Right kidney (tissue), 1 donor: ENCODE measurements at regions not wholly inside any gene's neighbourhood (a gene's known extent, or its start where the extent isn't known, plus 50 kb on each side); places are given as distances from the start of the nearest gene placed in this dataset.
"Not testable (repeated sequence)": the region's sequence is repeated elsewhere in the genome, so short reads cannot be mapped to it uniquely, and the experiment has no call there.

Source experiments
- DNase-seq: peaks from one replicate; pipeline ENCODE4 v3.0.0-alpha.2; 2016

GRCh38 chr22:48929276-48929790, 898.3 kb downstream of the BRD1 start:
- DNase-seq: no peak

DNA sequence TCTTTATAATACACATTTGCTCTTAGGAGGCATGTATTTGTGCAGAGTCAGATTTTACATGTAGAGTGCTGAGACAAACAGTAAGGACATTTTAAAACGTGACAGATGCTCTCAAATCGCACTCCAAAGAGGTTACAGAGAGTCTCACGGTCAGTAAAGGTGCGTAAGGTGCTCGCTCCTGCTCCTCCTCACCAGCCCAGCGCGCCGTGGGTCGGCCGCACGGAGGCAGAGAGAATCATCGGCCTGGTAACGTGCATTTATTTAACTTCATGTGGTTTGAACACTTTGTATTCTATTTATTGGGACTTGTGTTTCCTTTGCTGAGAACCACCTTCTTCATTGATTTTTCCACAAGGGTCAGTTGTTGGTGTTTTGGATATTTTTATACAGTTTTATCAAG, 900.1 kb downstream of the BRD1 start:
- DNase-seq: no peak

- DNase-seq: no peak
Observed at GRCh38 chr22:48926643-48927042, 901.0 kb downstream of the BRD1 start.

GRCh38 chr22:48926136-48926535, 901.5 kb downstream of the BRD1 start:
- no peak for DNase-seq

- DNase-seq: no peak
Observed at GRCh38 chr22:48925450-48925849, 902.2 kb downstream of the BRD1 start.

- no peak for DNase-seq
Observed at GRCh38 chr22:48923996-48924395, 903.7 kb downstream of the BRD1 start.

DNA sequence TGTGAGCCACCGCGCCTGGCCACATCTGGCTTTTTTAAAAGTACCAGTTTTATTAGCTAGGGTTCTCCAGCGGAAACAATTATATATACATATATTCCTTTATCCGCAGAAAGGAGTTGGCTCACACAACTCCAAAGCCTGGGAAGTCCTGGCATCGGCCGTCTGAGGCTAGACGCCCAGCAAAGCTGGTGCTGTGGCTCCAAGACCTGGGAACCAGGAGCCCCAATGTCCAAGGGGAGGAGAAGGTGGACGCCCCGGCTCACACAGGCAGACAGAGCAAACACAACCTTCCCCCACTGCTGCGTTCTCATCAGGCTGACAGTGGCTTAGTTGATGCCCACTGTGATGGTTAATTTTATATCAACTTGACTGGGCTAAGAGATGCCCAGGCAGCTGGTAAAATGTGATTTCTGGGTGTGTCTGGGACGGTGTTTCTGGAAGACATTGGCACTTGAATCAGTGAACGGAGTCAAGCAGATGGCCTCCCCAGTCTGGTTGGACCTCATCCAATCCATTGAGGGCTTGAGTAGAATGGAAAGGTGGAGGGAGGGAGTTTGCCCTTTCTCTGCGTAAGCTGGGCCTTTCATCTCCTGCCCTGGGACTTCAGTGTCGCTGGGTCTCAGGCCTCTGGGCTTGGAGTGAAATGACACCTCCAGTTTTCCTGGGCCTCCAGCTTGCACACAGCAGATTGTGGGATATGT, 904.4 kb downstream of the BRD1 start:
- DNase-seq: no peak

DNA sequence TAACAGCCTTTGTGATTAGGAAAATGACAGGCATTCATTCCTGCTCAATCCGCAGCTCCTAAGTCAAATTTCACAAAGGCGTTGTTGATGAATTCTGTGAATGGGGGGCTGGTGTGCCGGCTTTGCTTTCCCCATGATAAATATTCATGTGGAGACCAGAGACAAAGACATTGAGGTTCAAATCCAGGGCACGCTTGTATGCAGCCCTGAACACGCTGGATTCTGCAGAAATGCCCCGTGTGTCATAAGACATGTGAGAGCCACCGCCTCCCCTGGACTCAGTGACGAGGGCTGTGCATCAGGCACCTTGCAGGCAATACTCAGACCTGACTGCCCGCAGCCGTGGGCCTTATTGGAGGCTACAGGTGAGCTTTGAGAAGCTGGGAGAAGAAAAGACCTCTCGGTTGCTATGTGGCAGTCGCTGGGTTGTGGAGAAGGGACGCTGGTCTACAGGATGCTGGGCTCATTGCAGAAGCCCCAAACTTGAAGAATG, 906.2 kb downstream of the BRD1 start:
- DNase-seq: no peak

GRCh38 chr22:48920776-48921241, 906.9 kb downstream of the BRD1 start:
- no peak for DNase-seq

- no peak for DNase-seq
Observed at GRCh38 chr22:48919851-48920589, 907.7 kb downstream of the BRD1 start.

- no peak for DNase-seq
Observed at GRCh38 chr22:48919187-48919590, 908.5 kb downstream of the BRD1 start.

DNA sequence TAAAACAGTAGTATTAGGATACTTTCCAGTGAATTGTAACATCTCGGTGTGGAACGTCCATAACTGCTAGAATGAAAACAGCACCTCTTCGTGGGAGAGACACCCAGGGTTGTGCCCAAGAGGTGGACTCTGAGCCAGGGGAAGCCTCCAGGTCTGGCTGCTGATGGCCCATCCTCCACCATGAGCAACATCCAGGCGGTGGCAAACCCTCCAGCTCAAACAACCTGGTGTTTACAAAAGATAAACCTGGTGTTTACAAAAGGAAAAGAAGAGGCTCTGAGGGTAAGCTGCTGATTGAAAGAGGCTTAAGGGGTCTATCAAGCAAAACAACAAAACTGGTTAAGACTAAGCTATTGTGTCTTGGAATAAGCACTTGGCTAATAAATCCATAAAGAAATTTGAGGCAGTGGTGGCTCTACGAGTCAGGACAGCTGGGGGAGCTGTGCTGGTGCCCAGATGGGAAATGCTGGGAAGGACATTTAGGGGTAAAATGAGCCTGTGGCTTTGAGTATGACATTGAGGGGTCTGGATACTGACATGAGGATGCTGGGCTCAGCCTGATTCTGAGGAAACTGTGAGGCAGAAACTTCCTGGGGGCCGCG, 909.0 kb downstream of the BRD1 start:
- DNase-seq: no peak

- not testable (repeated sequence) for DNase-seq
Observed at GRCh38 chr22:48912356-48913066, 915.2 kb downstream of the BRD1 start.

- DNase-seq: not testable (repeated sequence)
Observed at GRCh38 chr22:48911647-48912046, 916.0 kb downstream of the BRD1 start.

- not testable (repeated sequence) for DNase-seq
Observed at GRCh38 chr22:48911067-48911466, 916.6 kb downstream of the BRD1 start.

GRCh38 chr22:48908547-48908946, 919.1 kb downstream of the BRD1 start:
- no peak for DNase-seq

GRCh38 chr22:48907591-48907990, 920.1 kb downstream of the BRD1 start:
- DNase-seq: no peak

- DNase-seq: no peak
Observed at GRCh38 chr22:48906216-48906835, 921.3 kb downstream of the BRD1 start.

DNA sequence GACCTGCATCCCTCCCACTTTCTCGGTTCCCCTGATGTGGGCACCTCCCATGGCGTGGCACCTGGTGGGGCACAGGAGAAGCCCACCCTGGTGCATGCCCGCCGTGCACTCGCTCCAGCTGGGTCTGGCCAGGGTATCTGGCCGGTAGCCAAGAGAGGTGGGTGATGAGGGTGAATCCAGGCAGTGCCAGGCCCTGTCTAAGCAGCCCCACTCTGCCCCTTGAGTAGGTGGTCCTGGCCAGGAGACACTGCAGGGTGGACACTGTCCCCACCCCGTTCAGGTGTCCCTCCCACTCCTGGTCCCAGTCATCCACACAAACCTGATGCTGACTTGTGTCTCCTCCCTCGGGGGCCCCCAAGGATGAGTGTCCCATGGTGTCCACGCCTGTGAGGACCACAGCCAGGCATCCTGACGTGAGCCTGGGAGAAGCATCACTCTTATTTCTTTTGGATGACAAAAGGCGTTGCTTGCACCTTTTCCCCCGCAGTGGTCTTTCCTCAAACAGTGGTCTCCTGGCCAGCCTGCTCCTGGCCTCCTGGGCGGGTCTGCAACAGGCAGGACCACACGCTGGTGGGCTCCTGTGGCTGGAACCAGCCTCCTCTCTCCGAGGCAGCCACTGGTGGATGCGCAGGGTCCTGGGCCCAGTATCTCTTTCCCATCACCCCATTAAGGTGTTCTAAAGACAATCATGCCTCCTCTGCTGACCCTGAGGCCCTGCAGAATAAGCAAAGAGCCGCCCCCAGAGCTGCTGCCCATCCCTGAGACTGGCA, 922.3 kb downstream of the BRD1 start:
- no peak for DNase-seq

GRCh38 chr22:48902983-48903650, 924.6 kb downstream of the BRD1 start:
- DNase-seq: no peak
